Left cardiac atrium (tissue), 4 donors: ENCODE measurements at regions not wholly inside any gene's neighbourhood (a gene's known extent, or its start where the extent isn't known, plus 50 kb on each side); places are given as distances from the start of the nearest gene placed in this dataset.
"Not testable (repeated sequence)": the region's sequence is repeated elsewhere in the genome, so short reads cannot be mapped to it uniquely, and the experiment has no call there.

ENCODE experiments used
- ATAC-seq, 2 donors: fragments of 200-7000 bp; cut with Tn5 transposase; one replicate each; pipeline ENCODE4 v1.9.1; 2020; ENCODE audit warnings: mild to moderate bottlenecking in 2 of 2, moderate library complexity in 2 of 2
- DNase-seq: peaks from one replicate; pipeline ENCODE4 v3.0.0-alpha.2; 2020
- intact Hi-C, 2 donors: fragments of 100-400 bp; cut with DNase I; formaldehyde crosslinking; loops; one replicate each; pipeline versions ENCODE4 v1.14.1 to v1.15.1; 2022 to 2023
- donor health status: DM: no; HTN: yes; CAD: no.
- donor health status: DM: no; HTN: yes; CAD: no; lungs with severe emphysema.
- donor health status: DM: yes; HTN: yes; CAD: no.
- donor health status: Dilated cardiomyopathy.

- DNase-seq (no peak), ATAC-seq (no peak)
- intact Hi-C loops = no loop called here
These were observed 2073.7 kb upstream of the ACO1 start for GRCh38 chr9:30310711-30311110.

- intact Hi-C loops = no loop called here
- DNase-seq = no peak
- no peak for ATAC-seq
These were observed 2055.0 kb upstream of the ACO1 start for GRCh38 chr9:30329431-30329830.

GRCh38 chr9:30348904-30349303, 2035.5 kb upstream of the ACO1 start:
- DNase-seq = no peak
- no peak for ATAC-seq
- intact Hi-C loops = no loop called here

GRCh38 chr9:30349526-30350513, 2034.6 kb upstream of the ACO1 start:
- intact Hi-C loops = no loop called here
- ATAC-seq (no peak), DNase-seq (no peak)

- no peak for DNase-seq
- no peak for ATAC-seq
- intact Hi-C loops = no loop called here
These were observed 2028.2 kb upstream of the ACO1 start for GRCh38 chr9:30356221-30356620.

- intact Hi-C loops = no loop called here
- ATAC-seq (no peak), DNase-seq (no peak)
These were observed 2022.1 kb upstream of the ACO1 start for GRCh38 chr9:30362373-30362772.

GRCh38 chr9:30366140-30366539, 2018.3 kb upstream of the ACO1 start:
- ATAC-seq, DNase-seq, intact Hi-C loops: not testable (repeated sequence)

- DNase-seq (no peak), ATAC-seq (no peak)
- intact Hi-C loops = no loop called here
These were observed 2002.2 kb upstream of the ACO1 start for GRCh38 chr9:30382271-30382670.

- no peak for ATAC-seq
- intact Hi-C loops = no loop called here
- no peak for DNase-seq
These were observed 1974.2 kb upstream of the ACO1 start for GRCh38 chr9:30410273-30410672.

GRCh38 chr9:30411571-30411970, 1972.9 kb upstream of the ACO1 start:
- intact Hi-C loops = no loop called here
- DNase-seq (no peak), ATAC-seq (no peak)

GRCh38 chr9:30459156-30459555, 1925.3 kb upstream of the ACO1 start:
- no peak for DNase-seq
- no peak for ATAC-seq
- intact Hi-C loops = loop anchor here in 1 of 2 donors (10.0 kb wide), 1 partner anchor 64 kb away; no protein-coding TSS in a partner anchor

GRCh38 chr9:30476826-30477225, 1907.6 kb upstream of the ACO1 start:
- intact Hi-C loops = no loop called here
- ATAC-seq = no peak
- no peak for DNase-seq

- no peak for DNase-seq
- intact Hi-C loops = no loop called here
- ATAC-seq = no peak
These were observed 1905.8 kb upstream of the ACO1 start for GRCh38 chr9:30478684-30479083.

GRCh38 chr9:30482499-30482898, 1901.9 kb upstream of the ACO1 start:
- DNase-seq (no peak), ATAC-seq (no peak)
- intact Hi-C loops = no loop called here

GRCh38 chr9:30484690-30485089, 1899.8 kb upstream of the ACO1 start:
- no peak for DNase-seq
- intact Hi-C loops = no loop called here
- no peak for ATAC-seq

GRCh38 chr9:30504502-30504905, 1879.9 kb upstream of the ACO1 start:
- no peak for ATAC-seq
- DNase-seq = no peak
- intact Hi-C loops = no loop called here

GRCh38 chr9:30505311-30505710, 1879.1 kb upstream of the ACO1 start:
- ATAC-seq = no peak
- intact Hi-C loops = no loop called here
- DNase-seq = no peak

- DNase-seq (no peak), ATAC-seq (no peak)
- intact Hi-C loops = no loop called here
These were observed 1877.7 kb upstream of the ACO1 start for GRCh38 chr9:30506749-30507148.

GRCh38 chr9:30507166-30507565, 1877.3 kb upstream of the ACO1 start:
- DNase-seq = no peak
- no peak for ATAC-seq
- intact Hi-C loops = no loop called here

- no peak for ATAC-seq
- intact Hi-C loops = no loop called here
- DNase-seq = no peak
These were observed 1872.8 kb upstream of the ACO1 start for GRCh38 chr9:30511666-30512065.

- intact Hi-C loops = no loop called here
- ATAC-seq = no peak
- DNase-seq = no peak
These were observed 1865.3 kb upstream of the ACO1 start for GRCh38 chr9:30519166-30519565.
